ENCODE measurements at regions not wholly inside any gene's neighbourhood (a gene's known extent, or its start where the extent isn't known, plus 50 kb on each side); places are given as distances from the start of the nearest gene placed in this dataset.

GRCh38 chr20:4068708-4069107, 53.4 kb upstream of the RNF24 start:
- Histone ChIP-seq H2AK9ac (replicated peaks; ENCODE audit: low read depth, low read length, poor library complexity) (peak overlapping the region; percentile 20), H4K20me1 (ENCODE audit: insufficient read depth, low read length) (no peaks in the 10 kb centered on the region), H3K79me1 (ENCODE audit: low read depth in 1 of 2, low read length in 2 of 2) (peaks cover 0 to 26% of the 10 kb centered on the region in 2 experiments; a peak in 2 of 4 replicates), H3K27ac (ENCODE audit: insufficient read depth, low read length) (no peak overlapping the region), H2BK5ac (ENCODE audit: low read depth, low read length, poor library complexity, severe bottlenecking) (peak overlapping the region; percentile 55), H3K56ac (ENCODE audit: extremely low read depth, insufficient read depth, low read length) (no peak overlapping the region), H2AK5ac (ENCODE audit: low read depth, low read length) (peak overlapping the region; percentile 73), H2BK120ac (ENCODE audit: low read depth, low read length) (peak overlapping the region; percentile 85), H3K4me1 (ENCODE audit: control insufficient read depth, insufficient read depth, low read length) (peaks cover 45% of the 10 kb centered on the region), H4K91ac (ENCODE audit: insufficient read depth, low read depth, low read length) (peak overlapping the region; percentile 71; the same call in 1 of the 2 replicates), H3K9me1 (ENCODE audit: insufficient read depth, low read length) (peaks cover 45% of the 10 kb centered on the region), H3K4me3 (ENCODE audit: insufficient read depth, low read depth, low read length) (no peak overlapping the region), H2AFZ (replicated peaks; ENCODE audit: low read length, poor library complexity) (peak overlapping the region; percentile 3), H3K4ac (ENCODE audit: low read depth, low read length) (peak overlapping the region; percentile 85), H3K23ac (ENCODE audit: low read depth, low read length) (no peak overlapping the region; the same call in 1 of the 2 replicates), H3K4me2 (ENCODE audit: low read depth, low read length) (no peak overlapping the region), H2BK20ac (ENCODE audit: low read depth, low read length) (peak overlapping the region; percentile 49; the same call in 1 of the 2 replicates), H3K9me3 (ENCODE audit: control insufficient read depth, insufficient read depth, low read length) (peaks cover 3% of the 10 kb centered on the region), H3K14ac (replicated peaks; ENCODE audit: low read depth, low read length) (peak overlapping the region; percentile 34), H4K5ac (ENCODE audit: low read depth, low read length) (no peak overlapping the region), H4K8ac (ENCODE audit: low read depth in 2 of 2, low read length in 2 of 2) (peak overlapping the region in 1 of 2 experiments; percentile 10; a peak in 2 of 4 replicates), H3K36me3 (ENCODE audit: control insufficient read depth, insufficient read depth, low read length) (no peaks in the 10 kb centered on the region), H2BK15ac (ENCODE audit: low read depth, low read length) (peak overlapping the region; percentile 45; the same call in 1 of the 3 replicates), H3K9ac (ENCODE audit: low read depth, low read length) (no peak overlapping the region), H3K18ac (ENCODE audit: low read depth, low read length) (peak overlapping the region; percentile 8; the same call in 1 of the 2 replicates), H3K27me3 (ENCODE audit: control insufficient read depth, insufficient read depth, low read length) (no peaks in the 10 kb centered on the region)
- WGBS, 2 experiments (ENCODE audit: extremely low coverage in 2 of 2, insufficient read length in 1 of 2): 14% methylated on average over 1 of the region's 4 CpGs; no CpG with 5 or more reads in 1 of the 2 experiments
- in situ Hi-C loops (cut with MboI; ENCODE audit: low sequenced_read_pairs) (no loop called here), intact Hi-C loops (cut with micrococcal nuclease) (no loop called here), dilution Hi-C loops (cut with HindIII; ENCODE audit: low sequenced_read_pairs, unreplicated experiment) (no loop called here)
- TF ChIP-seq CHD1 (IDR thresholded peaks at IDR 0.05; ENCODE audit: low read depth, low read length) (no peak), FOS (IDR thresholded peaks at IDR 0.05; ENCODE audit: low read depth, low read length) (no peak), NFE2L2 (IDR thresholded peaks at IDR 0.05; ENCODE audit: low read depth, low read length) (no peak), SMC3 (IDR thresholded peaks at IDR 0.05; ENCODE audit: low read depth, low read length) (no peak), CTCF (conservative IDR thresholded peaks at IDR 0.05; ENCODE audit: low read depth, low read length) (no peak)
- ATAC-seq (ENCODE audit: low read depth) (no peak), DNase-seq (no peak)
- BruUV-seq (replicated peaks): no TSS peak
- CTCF ChIA-PET: no interaction called here
- POLR2A ChIA-PET (ENCODE audit: unreplicated experiment): no interaction called here
